ENCODE measurements at regions not wholly inside any gene's neighbourhood (a gene's known extent, or its start where the extent isn't known, plus 50 kb on each side); places are given as distances from the start of the nearest gene placed in this dataset.
"Not testable (repeated sequence)": the region's sequence is repeated elsewhere in the genome, so short reads cannot be mapped to it uniquely, and the experiment has no call there.

DNA sequence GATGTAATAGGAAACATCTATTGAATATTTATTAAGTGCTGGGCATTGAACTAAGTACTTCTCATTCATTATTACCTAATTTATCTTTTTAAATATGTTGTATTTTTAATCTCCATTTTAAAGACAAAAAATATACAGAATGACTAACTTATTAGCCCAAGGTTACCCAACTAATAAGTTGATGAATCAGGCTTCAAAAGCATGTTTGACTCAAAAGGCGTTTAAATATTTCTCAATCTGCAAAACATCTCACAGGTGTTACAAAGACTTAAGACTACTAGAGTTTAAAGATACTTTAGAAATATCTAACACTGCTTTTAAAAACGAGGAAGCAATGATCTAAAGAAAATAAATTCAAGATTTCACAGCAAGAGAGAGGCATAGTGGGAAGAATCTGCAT is 457.4 kb upstream of the DCN start:
- DNase-seq (ENCODE audit: low read depth in 2 of 3, low spot score in 1 of 3), result no peak

DNA sequence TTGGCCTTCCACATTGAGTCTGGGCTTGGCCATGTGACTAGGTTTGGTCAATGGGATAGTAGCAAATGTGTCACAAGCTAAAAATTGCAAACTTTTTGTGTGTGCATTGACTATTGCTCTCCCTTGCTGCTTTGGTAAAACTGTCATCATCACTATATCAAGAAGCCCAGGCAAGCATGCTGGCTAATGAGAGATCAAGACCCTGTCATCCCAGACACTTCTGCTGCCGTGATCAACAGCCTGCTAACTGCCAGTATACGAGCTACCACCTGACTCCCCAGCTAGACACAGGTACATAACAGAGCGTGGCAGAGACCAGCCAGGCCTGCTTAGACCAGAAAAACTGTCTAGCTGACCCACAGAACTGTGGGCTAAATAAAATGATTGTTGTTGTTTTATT is 456.7 kb upstream of the DCN start:
- DNase-seq (ENCODE audit: low read depth in 2 of 3, low spot score in 1 of 3), result no peak

DNA sequence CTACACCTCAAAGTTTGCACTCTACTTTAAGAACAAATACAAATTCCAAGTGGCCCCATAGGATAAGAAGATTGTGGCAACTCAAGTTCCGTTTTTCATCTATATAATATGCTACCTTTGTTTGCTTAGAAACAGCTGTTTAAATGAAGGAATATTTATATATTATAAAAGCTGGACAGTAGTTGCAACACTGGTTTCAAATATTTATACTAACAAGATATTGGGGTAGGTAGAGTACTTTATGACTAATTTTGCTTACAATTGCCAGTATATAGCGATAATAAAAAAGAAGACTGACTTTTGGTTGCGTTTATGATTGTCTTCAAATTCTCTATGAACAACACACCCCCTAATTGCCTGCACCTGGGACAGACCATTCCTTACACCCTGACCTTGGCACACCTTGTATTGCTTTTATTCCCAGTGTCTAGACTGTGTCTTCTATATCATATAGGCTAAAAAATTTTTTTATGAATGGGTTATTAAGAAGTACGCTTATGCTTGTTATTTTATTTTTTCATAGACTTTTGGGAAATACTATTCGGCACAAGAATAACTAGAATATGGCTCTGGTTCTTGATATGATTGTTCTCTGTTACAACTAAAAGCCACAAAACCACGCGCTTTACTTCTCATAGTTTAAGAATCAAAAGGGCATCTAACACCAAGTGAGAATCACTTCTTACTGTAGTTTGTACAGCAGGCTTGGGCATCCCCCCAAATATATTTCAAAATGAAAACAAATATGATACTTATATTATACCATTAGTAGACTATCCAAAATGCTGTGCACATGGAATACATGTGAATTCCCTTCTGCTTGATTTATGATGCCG is 455.4 kb upstream of the DCN start:
- DNase-seq (ENCODE audit: low read depth in 2 of 3, low spot score in 1 of 3), result no peak

DNA sequence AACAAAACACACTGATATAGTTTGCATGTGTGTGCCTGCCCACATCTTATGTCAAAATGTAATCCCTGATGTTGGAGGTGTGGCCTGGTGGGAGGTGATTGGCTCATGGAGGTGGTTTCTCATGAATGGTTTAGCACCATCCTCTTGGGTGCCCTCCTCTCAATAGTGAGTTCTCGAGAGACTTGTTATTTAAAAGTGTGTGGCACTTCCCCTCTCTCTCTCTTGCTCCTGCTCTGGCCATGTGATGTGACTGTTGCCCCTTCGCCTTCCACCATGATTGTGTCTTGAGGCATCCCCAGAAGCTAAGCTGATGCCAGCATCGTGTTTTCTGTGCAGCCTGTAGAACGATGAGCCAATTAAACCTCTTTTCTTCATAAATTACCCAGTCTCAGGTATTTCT is 454.1 kb upstream of the DCN start:
- no peak for DNase-seq (ENCODE audit: low read depth in 2 of 3, low spot score in 1 of 3)

DNA sequence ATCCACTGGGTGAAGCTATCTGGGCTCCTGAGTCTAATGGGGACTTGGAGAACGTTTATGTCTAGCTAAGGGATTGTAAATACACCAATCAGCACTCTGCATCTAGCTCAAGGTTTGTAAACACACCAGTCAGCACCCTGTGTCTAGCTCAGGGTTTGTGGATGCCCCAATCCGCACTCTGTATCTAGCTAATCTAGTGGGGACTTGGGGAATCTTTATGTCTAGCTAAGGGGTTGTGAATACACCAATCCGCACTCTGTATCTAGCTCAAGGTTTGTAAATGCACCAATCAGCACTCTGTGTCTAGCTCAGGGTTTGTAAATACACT is 451.7 kb upstream of the DCN start:
- not testable (repeated sequence) for DNase-seq (ENCODE audit: low read depth in 2 of 3, low spot score in 1 of 3)

DNA sequence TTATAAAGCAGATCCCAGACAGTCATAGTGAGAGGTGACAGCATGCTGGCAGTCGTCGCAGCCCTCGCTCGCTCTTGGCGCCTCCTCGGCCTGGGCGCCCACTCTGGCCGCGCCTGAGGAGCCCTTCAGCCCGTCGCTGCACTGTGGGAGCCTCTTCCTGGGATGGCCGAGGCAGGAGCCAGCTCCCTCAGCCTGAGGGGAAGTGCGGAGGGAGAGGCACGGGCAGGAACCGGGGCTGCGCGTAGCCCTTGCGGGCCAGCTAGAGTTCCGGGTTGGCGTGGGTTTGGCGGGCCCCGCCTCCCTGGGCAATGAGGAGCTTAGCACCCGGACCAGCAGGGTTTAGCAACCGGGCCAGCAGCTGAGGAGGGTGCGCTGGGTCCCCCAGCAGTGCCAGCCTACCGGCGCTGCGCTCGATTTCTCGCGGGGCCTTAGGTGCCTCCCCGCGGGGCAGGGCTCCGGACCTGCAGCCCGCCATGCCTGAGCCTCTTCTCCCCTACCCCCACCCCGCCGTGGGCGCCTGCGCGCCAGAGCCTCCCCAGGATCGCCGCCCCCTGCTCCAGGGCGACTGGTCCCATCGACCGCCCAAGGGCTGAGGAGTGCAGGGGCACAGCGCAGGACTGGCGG is 451.2 kb upstream of the DCN start:
- no peak for DNase-seq (ENCODE audit: low read depth in 2 of 3, low spot score in 1 of 3)

DNA sequence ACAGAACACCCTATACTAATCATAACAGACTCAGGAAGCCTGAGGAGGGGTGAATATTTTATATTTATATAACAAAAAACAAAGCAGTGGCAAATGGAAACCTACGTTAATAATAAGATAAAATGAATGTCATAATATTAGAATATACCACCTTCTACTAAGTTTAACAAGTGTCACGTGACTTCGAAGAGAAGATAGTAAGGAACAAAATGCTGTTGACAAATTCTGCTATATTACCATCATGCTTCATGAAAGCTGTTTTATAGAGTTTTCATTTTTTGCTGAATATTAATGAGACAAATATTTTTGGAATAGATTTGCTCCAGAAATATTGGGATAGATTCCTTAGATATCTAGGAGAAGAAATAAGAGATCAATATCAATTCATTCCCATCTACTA is 450.6 kb upstream of the DCN start:
- DNase-seq (ENCODE audit: low read depth in 2 of 3, low spot score in 1 of 3), result no peak

DNA sequence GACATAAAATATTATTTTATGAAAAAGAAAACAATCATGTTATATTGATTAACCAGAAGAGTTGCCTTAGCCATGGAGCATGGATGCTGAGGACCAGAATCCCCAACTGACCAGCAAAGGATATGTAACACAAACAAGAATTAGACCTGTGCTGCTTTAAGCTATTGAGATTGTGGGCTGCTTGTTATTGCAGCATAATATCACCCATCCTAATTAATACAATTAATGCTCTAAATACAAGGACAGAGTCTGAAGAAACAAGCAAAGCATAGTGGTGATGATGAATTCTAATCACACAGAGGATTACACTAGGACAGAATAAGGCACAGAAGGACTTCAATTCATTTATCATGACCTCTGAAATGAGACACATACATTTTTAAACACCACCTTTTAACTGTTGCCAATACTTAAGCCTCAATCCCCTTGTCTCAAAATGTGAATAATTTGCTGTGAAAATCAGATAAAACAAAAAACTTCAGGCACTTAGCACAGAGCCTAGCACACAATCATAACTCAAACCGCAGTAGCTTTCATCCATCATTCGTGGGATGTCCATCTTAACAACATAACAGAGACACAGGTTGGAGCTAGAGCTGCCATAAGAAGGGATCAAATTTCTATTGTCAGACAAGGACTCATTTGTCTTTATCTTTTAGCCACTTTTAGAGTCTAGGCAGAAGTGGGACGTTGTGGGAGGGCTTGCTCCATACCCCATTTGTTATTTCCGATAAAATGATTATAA is 449.6 kb upstream of the DCN start:
- DNase-seq (ENCODE audit: low read depth in 2 of 3, low spot score in 1 of 3), result no peak

DNA sequence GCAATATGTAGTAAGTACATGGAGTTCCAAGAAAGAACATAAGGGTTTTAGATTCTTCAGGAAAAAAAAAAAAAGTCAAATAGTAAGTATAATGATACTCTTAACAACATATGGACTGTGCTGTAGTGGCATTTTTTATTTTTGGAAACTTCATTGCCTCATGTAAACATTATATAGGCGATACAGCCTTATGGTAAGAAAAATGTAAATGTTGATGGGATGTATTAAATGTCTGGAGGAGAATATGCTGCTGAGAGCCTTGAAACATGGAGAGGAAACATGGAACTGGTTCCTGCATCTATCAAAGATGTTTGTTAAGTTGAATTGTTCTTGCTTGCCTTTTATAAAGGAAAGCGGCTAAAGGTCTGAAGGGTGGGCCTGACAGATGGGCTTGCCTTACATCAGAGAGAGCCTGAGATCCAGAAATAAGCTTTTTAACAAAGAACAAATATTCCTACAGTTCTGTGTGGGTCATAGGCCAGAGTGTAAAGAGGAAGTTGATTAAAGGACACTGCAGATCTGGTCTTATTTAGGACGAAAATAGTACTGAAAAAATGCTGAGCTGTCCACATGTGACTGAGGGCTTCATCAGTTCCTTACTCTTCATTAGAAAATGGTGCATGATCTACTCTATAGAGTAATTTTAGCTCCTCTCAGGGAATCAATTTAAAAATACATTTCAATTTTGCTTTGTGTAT is 448.1 kb upstream of the DCN start:
- no peak for DNase-seq (ENCODE audit: low read depth in 2 of 3, low spot score in 1 of 3)

DNA sequence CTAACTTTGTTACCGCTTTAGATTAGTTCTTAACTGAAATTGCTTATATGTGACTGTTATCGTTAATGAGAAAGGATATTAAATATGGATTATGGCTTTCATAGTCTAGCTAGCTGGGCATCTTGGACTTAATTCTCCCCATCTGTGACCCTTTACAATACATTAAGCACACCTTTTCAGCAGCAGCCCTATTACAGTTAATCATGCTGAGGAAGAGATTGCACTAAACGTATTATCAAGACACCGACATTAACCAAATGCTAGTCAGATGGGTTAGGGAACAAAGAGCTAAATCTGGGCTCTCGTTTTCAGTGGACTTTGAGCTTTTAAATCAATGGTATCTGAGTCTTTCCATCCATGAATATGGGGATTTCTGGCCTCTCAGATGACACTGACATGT is 447.5 kb upstream of the DCN start:
- DNase-seq (ENCODE audit: low read depth in 2 of 3, low spot score in 1 of 3), result no peak

DNA sequence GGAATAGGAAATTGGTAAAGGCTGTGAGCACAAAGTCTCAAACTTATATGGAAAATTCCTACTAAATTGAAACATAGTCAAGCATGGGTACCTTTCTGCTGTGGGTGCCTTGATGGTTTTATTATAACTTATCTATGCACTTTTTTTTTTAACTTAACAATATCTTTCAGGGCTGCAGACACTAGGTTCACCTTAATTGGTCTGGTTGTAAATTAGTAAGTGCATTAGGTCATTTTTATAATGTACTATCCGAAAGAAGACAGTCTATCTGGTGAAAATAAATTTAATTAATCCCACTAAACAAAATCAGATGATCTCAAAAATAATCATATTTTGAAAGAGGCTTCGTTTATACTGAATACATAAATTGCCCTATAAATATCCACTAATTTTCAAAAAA is 446.8 kb upstream of the DCN start:
- DNase-seq (ENCODE audit: low read depth in 2 of 3, low spot score in 1 of 3), result no peak

DNA sequence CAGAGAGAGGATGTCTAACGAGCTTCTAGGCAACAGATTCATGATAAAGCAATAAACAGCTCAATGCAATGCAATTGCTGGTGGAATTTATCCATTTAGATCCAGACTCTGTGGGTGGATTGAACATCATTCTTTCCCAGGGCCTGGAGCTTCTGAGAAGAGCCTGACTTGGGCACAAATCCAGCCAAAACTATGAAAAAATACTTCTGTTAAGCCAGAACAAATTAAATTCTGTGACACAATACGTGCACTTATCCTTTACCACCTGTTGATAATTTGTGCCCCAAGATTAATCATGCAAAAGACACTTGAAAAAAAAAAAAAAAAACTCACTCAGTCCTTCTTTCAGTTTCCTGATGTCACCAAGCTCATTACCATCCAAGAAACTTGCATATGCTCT is 446.0 kb upstream of the DCN start:
- DNase-seq (ENCODE audit: low read depth in 2 of 3, low spot score in 1 of 3), result no peak

DNA sequence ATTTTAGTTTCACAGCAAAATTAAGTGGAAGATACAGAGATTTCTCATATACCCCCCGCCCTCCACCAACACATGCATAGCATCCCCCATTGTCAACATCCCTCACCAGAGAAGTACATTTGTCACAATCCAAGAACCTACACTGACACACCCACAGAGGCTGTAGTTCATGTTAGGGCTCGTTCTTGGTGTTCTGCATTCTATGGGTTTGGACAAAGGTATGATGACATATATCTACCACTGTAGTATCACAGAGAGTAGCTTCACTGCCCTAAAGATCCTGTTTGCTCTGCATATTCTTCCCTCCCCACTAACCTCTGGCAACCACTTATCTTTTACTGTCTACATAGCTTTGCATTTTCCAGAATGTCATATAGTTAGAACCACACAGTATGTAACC is 444.6 kb upstream of the DCN start:
- DNase-seq (ENCODE audit: low read depth in 2 of 3, low spot score in 1 of 3), result no peak

DNA sequence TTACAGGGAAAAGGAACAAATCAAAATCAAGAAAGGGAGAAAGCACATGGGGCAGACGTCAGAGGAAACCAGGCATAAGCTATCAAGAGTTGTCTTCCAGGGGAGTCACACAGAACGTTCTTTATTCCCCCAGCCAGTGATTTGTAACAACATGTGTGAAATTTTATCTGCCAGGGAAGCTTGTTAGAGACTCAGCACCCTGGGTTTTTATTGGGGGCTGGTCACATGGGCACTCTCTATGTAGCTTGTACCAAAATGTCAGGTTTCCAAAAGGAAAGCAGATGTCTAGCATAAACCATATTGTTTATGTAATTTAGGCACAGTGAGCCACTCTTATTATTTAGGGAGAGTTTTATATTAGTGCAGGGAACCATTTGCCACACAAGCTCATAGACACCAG is 440.4 kb upstream of the DCN start:
- no peak for DNase-seq (ENCODE audit: low read depth in 2 of 3, low spot score in 1 of 3)

DNA sequence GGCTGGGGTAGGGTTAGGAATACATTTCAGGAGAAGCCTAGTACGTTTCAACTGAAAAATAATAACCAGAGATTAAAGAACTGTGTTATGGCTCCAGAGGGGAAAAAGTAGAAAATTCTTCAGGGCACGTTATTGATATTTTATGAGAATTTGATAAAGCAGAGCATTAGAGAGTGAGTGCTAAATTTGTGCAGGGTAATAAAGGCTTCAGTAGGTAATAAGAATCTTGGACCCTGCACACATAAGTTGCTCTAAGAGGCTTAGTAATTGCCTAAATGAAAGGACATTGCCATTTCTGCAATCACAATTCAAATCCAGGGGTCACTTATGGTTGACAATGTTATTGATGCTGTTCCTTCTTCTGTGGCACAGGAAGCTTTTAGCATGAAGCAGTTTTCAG is 439.4 kb upstream of the DCN start:
- DNase-seq (ENCODE audit: low read depth in 2 of 3, low spot score in 1 of 3), result no peak

DNA sequence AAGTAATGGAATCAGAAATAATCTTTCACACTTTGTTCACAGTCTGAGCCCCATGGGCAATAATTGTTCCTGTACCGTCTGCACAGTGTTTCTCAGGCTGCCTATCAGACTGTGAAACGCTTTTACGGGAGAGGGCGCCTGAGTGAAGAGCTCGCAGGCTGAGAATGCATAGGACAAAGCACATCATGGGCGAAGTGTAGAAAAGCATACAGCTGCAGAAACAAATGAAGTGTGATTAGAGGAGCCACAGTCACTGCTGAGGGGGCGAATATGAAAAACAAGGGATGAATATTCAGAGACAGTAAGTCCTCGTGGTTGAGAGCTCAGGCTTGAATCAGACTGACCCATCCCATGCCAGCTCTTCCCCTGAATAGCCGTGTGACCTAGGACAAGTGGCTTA is 438.4 kb upstream of the DCN start:
- DNase-seq (ENCODE audit: low read depth in 2 of 3, low spot score in 1 of 3), result no peak

DNA sequence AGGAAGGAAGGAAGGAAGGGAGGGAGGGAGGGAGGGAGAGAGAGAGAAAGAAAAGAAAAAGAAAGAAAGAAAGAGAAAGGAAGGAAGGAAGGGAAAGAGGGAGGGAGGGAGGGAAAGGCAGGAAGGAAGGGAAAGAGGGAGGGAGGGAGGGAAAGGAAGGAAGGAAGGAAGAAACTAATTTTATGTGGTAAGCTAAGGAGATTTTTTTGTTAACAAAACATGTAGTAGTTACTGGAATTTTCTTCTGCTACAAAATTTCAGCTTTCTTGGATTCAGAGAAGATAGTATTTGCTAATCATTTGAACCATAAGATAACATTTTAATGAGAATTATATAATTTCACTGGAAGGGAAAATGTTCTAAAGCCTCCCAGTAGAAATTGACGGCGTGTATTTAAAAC is 437.8 kb upstream of the DCN start:
- DNase-seq (ENCODE audit: low read depth in 2 of 3, low spot score in 1 of 3), result no peak

DNA sequence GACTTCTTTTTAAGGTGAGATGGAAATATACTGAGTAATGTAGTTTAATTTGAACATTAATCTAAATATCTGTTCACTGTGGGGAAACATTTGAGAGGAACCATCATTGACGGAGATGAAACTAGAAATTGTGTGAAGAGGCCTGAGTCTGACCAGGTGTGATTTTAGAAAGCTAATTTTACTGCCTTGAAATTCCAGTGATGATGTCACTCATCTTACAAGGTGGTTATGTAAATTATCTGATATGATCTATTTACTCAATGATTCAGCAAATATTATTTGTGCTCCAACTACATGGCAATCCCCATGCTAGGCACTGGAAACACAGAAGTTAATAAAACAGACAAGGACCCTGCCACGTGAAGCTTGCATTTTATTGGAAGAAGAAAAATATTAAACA is 435.7 kb upstream of the DCN start:
- DNase-seq (ENCODE audit: low read depth in 2 of 3, low spot score in 1 of 3), result no peak

DNA sequence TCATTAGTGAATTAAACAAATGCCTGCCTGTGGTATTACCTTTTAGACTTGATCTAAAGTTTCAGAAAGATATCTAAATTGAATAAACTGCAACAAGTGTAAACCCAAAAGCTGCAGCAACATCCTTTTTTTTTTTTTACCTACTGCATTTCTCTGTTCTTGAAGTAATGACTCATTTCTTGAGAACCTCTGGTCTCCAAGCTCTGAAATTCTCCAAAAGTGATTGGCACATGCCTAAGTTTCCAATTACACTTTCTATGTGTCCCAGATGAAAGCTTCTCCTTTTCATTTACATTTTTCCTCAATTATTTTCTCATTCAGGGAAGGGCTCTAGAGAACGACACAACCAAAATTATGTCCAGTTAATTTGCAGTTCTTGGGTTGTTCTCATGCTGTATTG is 435.2 kb upstream of the DCN start:
- DNase-seq (ENCODE audit: low read depth in 2 of 3, low spot score in 1 of 3), result no peak

DNA sequence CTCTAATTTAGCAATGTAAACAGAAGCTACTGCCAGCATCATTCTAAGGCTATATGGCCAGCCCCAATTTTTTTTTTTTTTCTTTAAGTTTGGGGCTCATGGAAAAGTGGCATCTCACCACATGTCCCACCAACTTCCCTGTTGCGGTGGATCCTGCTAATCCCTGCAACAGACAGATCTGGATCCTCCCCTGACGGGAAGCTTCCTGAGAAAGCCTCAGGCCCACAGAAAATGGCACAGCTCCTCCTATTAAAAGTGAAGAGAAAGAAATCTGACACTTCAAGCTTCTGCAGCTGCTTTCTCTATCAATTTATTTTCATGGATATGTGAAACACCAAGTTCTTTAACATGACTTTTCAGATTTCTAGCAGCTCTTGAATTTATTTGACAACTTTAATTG is 433.8 kb upstream of the DCN start:
- no peak for DNase-seq (ENCODE audit: low read depth in 2 of 3, low spot score in 1 of 3)

DNA sequence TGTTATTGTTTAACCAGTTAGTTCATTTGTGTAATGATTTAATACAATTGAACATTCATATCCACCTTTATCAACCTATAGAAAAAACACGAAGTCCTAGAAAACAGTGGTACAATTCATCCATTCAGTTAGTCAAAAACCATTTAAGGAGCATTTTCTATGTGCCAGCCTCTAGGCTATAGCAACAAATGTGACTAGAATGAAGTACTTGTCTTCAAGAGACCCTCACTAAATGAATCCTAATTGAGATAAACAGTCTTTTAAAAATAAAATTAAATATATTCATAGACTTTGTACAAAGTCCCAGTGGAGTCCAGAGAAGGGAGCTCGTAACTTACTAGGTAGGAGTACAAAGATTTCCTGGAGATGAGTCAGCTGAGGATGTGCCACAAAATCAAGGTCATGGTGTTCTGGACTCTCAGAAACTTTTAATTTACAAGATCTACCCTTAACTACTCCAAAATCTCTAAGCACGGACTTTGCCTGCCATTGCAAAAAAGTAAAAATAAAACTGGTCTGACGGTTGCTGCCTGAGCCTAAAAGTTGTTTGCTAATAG is 430.7 kb upstream of the DCN start:
- DNase-seq (ENCODE audit: low read depth in 2 of 3, low spot score in 1 of 3), result no peak

DNA sequence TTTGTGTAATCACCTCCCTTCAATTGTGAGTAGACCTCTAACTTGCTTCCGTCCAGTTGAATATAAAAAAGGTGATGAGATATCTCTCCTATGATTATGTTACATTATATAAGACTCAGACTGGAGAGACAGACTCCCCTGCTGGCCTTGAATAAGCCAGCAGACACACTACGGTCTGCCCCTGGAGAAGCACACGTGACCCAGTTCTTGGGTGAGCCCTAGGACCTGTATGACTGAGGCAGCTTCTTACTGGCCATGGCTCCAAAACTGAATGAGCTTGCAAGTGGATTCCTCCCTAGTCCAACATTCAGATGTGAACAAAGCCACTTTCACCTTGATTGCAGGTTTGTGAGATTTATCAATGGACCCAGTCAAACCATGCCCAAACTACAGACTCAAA is 427.9 kb upstream of the DCN start:
- no peak for DNase-seq (ENCODE audit: low read depth in 2 of 3, low spot score in 1 of 3)

Data from stimulated activated CD4-positive, alpha-beta T cell treated with anti-CD3 and anti-CD28 coated beads, Interleukin-12 subunit alpha, Interleukin-12 subunit beta, amount 100 ng/mL, for 48 hours (primary cell).